ENCODE measurements at regions not wholly inside any gene's neighbourhood (a gene's known extent, or its start where the extent isn't known, plus 50 kb on each side); places are given as distances from the start of the nearest gene placed in this dataset.

DNA sequence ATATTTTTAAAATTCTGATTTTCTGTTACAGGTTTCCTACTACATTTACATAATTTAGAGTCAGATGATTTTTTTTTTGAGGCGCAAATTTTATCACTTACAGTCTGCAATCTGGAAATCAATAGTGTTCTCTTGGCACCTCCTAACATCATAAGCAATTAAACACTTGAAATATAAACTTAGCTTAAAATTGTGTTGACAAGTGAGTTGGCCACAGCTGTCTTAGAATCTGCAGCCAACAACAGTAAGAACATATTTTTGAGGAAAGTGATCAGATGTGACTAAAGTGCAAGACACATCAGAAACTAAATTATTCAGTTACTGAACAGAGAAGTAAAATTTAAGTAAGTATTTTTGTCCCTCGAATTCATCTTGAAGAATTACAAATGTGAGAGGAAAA, 726.7 kb upstream of the LRATD1 start:
- no peaks in the 10 kb centered on the region for H3K4me1 Mint-ChIP-seq (ENCODE audit: low read depth)

DNA sequence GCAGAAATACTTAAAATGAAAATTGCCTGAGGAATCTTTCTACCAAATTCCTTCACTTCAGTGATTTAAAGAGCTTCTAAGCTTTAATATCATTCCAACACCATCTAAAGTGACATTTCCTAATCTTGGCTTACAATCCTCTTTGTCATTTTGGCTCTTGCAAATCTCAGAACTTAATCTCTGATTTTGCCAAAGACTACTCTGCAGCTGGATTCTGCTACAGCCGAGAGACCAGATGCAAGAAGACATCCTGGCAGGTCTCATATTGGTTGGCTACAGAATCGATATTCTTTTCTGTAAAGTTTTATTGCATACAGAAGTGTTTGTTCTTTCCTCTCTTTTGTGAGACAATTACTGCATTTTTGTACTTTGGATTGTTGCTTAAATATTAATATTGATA, 716.5 kb upstream of the LRATD1 start:
- intact Hi-C loops (cut with micrococcal nuclease), result no loop called here
- Mint-ChIP-seq H3K27ac (no peak overlapping the region), H3K4me3 (ENCODE audit: low read depth) (no peak overlapping the region), H3K27me3 (ENCODE audit: low read depth) (no peaks in the 10 kb centered on the region), H3K36me3 (ENCODE audit: low read depth) (no peaks in the 10 kb centered on the region), H3K9me3 (peaks cover 17% of the 10 kb centered on the region), H3K4me1 (ENCODE audit: low read depth) (no peaks in the 10 kb centered on the region)
- no peak for DNase-seq (ENCODE audit: low spot score)

More for the DNA sequence above, 726.7 kb upstream of the LRATD1 start:
- Mint-ChIP-seq H3K36me3 (ENCODE audit: low read depth) (no peaks in the 10 kb centered on the region), H3K27me3 (ENCODE audit: low read depth) (no peaks in the 10 kb centered on the region), H3K4me3 (ENCODE audit: low read depth) (no peak overlapping the region), H3K9me3 (peaks cover 3% of the 10 kb centered on the region), H3K27ac (no peak overlapping the region)
- DNase-seq (ENCODE audit: low spot score), result no peak
- intact Hi-C loops (cut with micrococcal nuclease), result no loop called here

DNA sequence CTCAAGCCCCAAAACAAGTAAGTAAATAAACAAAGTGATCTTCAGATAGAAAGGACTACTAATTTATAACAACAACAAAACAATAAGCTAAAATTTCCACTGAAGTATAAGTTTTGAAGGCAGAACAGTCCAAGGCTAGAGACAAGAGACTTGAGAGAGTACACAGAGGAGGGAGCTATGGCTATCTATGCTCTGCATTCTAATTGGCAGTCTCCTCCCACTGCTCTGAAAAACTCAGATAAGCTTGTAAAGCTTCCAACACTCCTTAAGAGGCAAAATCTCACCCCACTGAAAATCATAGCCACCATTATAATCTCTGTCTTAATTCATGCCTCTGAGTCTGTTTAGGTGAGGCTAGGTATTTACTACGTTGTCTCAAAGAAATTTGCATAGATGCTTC, 714.6 kb upstream of the LRATD1 start:
- H3K36me3 Mint-ChIP-seq (ENCODE audit: low read depth), result no peaks in the 10 kb centered on the region
- H3K9me3 Mint-ChIP-seq, result peaks cover 21% of the 10 kb centered on the region
- DNase-seq (ENCODE audit: low spot score), result no peak
- no peak overlapping the region for H3K4me3 Mint-ChIP-seq (ENCODE audit: low read depth)
- no peaks in the 10 kb centered on the region for H3K4me1 Mint-ChIP-seq (ENCODE audit: low read depth)
- intact Hi-C loops (cut with micrococcal nuclease), result no loop called here
- no peaks in the 10 kb centered on the region for H3K27me3 Mint-ChIP-seq (ENCODE audit: low read depth)
- no peak overlapping the region for H3K27ac Mint-ChIP-seq

- intact Hi-C loops (cut with micrococcal nuclease), result no loop called here
- Mint-ChIP-seq H3K9me3 (peaks cover 33% of the 10 kb centered on the region), H3K27ac (no peak overlapping the region), H3K4me3 (ENCODE audit: low read depth) (no peak overlapping the region), H3K36me3 (ENCODE audit: low read depth) (no peaks in the 10 kb centered on the region), H3K27me3 (ENCODE audit: low read depth) (no peaks in the 10 kb centered on the region), H3K4me1 (ENCODE audit: low read depth) (no peaks in the 10 kb centered on the region)
- DNase-seq (ENCODE audit: low spot score), result no peak
These were observed 712.5 kb upstream of the LRATD1 start for GRCh38 chr2:13919981-13920382.

DNA sequence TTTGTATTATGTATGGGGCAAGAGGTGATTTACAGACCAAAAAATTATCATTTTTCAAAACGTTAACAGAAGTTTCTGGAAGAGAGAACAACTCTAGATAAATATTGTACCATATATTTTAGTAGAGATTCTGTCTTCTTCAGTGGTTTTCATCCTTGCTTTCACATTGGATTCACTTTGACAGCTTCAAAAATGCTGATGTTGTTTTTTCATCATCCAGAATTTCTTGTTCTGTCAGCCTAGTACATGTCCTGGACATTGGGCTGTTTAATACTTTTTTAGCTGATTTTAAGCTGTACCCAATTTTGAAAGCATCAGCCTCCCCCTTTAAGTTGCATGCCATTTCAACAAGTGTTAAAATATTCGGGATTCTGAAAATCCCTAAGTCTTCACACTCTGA, 711.3 kb upstream of the LRATD1 start:
- H3K36me3 Mint-ChIP-seq (ENCODE audit: low read depth), result no peaks in the 10 kb centered on the region
- H3K27me3 Mint-ChIP-seq (ENCODE audit: low read depth), result no peaks in the 10 kb centered on the region
- no peaks in the 10 kb centered on the region for H3K4me1 Mint-ChIP-seq (ENCODE audit: low read depth)
- peaks cover 33% of the 10 kb centered on the region for H3K9me3 Mint-ChIP-seq
- intact Hi-C loops (cut with micrococcal nuclease), result no loop called here
- DNase-seq (ENCODE audit: low spot score), result no peak
- H3K27ac Mint-ChIP-seq, result no peak overlapping the region
- no peak overlapping the region for H3K4me3 Mint-ChIP-seq (ENCODE audit: low read depth)

DNA sequence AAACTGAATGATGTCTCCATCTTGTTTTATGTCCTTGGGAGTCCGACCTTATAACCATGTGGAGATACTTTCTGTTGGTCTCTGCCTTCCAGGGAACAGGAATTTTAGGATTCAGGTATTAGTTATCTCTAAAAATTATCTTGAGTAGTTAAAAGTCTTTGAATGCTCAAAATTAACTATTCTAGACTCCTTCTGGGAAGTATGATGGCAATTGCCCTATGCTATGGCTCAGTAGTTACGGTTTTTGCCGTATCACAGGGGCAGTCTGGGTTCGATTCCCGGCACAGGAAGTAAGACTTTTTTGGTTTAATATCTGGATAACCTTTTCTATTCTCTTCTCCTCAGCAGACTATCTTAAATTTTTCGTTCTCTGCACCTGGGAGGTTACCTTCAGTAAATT, 708.7 kb upstream of the LRATD1 start:
- Mint-ChIP-seq H3K27me3 (ENCODE audit: low read depth) (no peaks in the 10 kb centered on the region), H3K27ac (no peak overlapping the region), H3K36me3 (ENCODE audit: low read depth) (no peaks in the 10 kb centered on the region), H3K4me3 (ENCODE audit: low read depth) (no peak overlapping the region), H3K4me1 (ENCODE audit: low read depth) (no peaks in the 10 kb centered on the region), H3K9me3 (peaks cover 51% of the 10 kb centered on the region)
- intact Hi-C loops (cut with micrococcal nuclease), result no loop called here
- no peak for DNase-seq (ENCODE audit: low spot score)

- H3K27ac Mint-ChIP-seq, result no peak overlapping the region
These were observed 690.4 kb upstream of the LRATD1 start for GRCh38 chr2:13942111-13942510.

DNA sequence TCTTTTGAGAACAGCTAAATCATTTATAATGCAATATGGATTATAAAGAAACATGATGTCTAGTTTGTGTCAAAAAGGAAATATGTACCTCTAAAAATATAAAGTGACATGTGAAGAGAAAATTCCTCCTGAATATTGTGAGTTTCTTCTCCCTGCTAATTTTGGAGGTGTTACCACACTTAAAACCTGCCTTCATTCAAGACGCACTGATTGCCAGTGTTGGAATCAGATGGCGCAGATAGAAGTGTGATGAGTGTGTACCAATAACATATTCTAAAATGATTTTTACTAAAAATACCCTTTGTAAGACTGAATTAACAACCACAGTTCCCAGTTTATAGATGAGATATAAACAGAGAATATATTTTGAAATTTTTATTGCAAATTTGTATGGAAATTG, 681.8 kb upstream of the LRATD1 start:
- Mint-ChIP-seq H3K9me3 (peaks cover 16% of the 10 kb centered on the region), H3K27me3 (ENCODE audit: low read depth) (no peaks in the 10 kb centered on the region), H3K4me3 (ENCODE audit: low read depth) (no peak overlapping the region), H3K27ac (no peak overlapping the region), H3K36me3 (ENCODE audit: low read depth) (no peaks in the 10 kb centered on the region), H3K4me1 (ENCODE audit: low read depth) (no peaks in the 10 kb centered on the region)
- intact Hi-C loops (cut with micrococcal nuclease), result no loop called here
- DNase-seq (ENCODE audit: low spot score), result no peak

More at GRCh38 chr2:13942111-13942510, 690.4 kb upstream of the LRATD1 start:
- Mint-ChIP-seq H3K9me3 (peaks cover 16% of the 10 kb centered on the region), H3K36me3 (ENCODE audit: low read depth) (no peaks in the 10 kb centered on the region), H3K4me1 (ENCODE audit: low read depth) (no peaks in the 10 kb centered on the region), H3K4me3 (ENCODE audit: low read depth) (no peak overlapping the region), H3K27me3 (ENCODE audit: low read depth) (no peaks in the 10 kb centered on the region)
- DNase-seq (ENCODE audit: low spot score), result no peak
- intact Hi-C loops (cut with micrococcal nuclease), result no loop called here

DNA sequence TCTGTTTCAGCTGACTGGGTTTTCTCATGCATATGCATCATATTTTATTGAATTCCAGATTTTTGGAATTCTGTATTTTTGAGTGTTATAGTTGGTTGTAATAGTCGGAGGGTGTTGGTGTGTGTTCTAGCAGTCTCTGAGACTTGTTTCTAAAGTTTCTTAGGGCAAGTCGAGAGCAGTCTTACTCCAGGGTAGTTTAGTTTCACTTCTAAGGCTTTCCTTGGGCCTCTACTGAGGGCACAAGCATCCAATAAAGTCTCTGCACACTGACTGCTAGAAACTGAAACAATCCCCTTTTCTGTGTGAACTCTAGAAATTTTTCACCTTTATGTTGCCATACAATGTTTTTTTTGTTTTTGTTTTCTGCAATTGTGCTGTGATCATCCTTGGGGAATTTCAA, 663.7 kb upstream of the LRATD1 start:
- DNase-seq (ENCODE audit: low spot score), result no peak
- Mint-ChIP-seq H3K4me1 (ENCODE audit: low read depth) (no peaks in the 10 kb centered on the region), H3K27me3 (ENCODE audit: low read depth) (no peaks in the 10 kb centered on the region), H3K4me3 (ENCODE audit: low read depth) (no peak overlapping the region), H3K36me3 (ENCODE audit: low read depth) (no peaks in the 10 kb centered on the region), H3K9me3 (peaks cover 8% of the 10 kb centered on the region), H3K27ac (no peak overlapping the region)
- intact Hi-C loops (cut with micrococcal nuclease), result no loop called here

DNA sequence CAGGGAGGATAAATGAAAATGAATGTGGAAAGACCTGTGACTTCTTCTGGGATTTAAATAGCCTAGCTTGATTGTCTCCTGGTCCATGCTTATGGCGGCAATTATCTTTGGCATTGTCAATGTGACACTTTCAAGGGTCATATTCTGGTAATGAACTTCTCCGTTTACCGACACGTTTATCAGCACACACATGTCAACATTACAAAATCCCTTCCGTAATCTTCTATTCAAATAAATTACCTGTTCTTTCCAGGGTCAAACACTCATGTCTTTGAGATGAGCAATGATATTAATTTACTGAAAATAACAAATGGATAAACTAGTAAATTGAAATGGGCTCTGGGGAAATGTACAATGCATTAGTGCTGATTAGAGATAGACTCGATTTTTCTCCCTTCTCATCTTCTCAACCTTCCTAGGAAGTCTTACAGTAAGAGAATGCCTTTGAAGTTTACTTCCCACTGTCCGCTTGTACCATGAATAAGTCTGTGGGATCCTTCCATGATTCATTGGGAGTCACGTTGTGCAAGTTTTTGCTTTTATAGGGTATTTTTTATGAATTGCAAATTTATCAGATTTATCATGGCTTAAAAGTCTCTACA, 646.3 kb upstream of the LRATD1 start:
- Mint-ChIP-seq H3K4me1 (ENCODE audit: low read depth) (no peaks in the 10 kb centered on the region), H3K36me3 (ENCODE audit: low read depth) (no peaks in the 10 kb centered on the region), H3K4me3 (ENCODE audit: low read depth) (no peak overlapping the region), H3K27me3 (ENCODE audit: low read depth) (no peaks in the 10 kb centered on the region), H3K9me3 (peaks cover 44% of the 10 kb centered on the region), H3K27ac (no peak overlapping the region)
- DNase-seq (ENCODE audit: low spot score), result no peak
- intact Hi-C loops (cut with micrococcal nuclease), result no loop called here

DNA sequence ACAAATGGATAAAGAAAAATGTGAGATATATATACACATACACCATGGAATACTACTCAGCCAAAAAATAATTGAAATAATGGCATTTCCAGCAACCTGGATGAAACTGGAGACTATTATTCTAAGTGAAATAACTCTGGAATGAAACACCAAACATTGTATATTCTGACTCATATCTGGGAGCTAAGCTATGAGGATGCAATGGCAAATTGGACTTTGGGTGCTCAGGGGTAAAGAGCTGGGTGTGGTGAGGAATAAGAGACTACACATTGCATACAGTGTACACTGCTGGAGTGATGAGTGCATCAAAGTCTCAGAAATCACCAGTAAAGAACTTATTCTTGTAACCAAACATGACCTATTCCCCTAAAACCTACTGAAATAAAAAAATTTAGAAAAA, 636.0 kb upstream of the LRATD1 start:
- peaks cover 42% of the 10 kb centered on the region for H3K9me3 Mint-ChIP-seq
- intact Hi-C loops (cut with micrococcal nuclease), result no loop called here
- no peak overlapping the region for H3K4me3 Mint-ChIP-seq (ENCODE audit: low read depth)
- H3K27ac Mint-ChIP-seq, result no peak overlapping the region
- no peaks in the 10 kb centered on the region for H3K27me3 Mint-ChIP-seq (ENCODE audit: low read depth)
- H3K4me1 Mint-ChIP-seq (ENCODE audit: low read depth), result no peaks in the 10 kb centered on the region
- no peak for DNase-seq (ENCODE audit: low spot score)
- no peaks in the 10 kb centered on the region for H3K36me3 Mint-ChIP-seq (ENCODE audit: low read depth)

DNA sequence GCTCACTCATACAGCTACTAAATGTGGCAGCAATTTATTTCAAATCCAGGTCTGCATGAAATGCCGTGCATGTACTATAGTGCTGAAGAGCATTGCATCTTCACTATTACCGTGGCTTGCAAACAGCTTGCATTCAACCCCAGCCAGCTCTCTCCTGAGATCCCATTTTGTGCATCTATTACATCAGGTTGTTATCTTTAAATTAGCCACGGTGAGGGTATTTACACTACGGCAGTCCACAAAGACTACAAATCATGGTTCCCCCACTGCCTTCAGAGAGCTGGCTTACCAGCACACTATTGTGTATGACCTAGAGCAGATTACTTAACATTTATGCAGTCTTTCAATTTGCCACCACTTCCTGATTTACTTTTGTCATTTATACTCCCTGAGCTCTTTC, 621.3 kb upstream of the LRATD1 start:
- H3K9me3 Mint-ChIP-seq, result peaks cover 17% of the 10 kb centered on the region

DNA sequence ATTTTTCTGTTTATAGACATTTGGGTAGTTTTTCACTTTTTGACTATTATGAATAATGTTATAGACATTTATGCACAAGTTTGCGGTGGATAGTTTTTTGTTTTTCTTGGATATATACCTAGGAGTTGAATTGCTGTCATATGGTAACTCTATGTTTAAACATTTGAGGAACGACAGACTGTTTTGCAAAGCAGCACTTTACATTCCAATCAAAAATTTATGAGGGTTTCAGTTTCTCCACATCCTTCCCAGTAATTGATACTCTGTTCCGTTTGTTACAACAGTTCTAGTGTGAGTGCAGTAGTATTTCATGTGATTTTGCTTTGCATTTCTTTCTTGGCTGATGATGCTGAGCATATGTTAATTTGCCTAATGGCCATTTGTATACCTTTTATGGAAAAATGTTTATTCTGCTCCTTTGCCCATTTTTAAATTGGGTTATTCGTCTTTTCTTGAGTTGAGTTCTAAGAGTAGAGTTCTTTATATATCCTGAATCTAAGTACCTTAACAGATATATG, 617.3 kb upstream of the LRATD1 start:
- no peak overlapping the region for H3K4me3 Mint-ChIP-seq (ENCODE audit: low read depth)
- peaks cover 19% of the 10 kb centered on the region for H3K9me3 Mint-ChIP-seq
- DNase-seq (ENCODE audit: low spot score), result no peak
- no peaks in the 10 kb centered on the region for H3K27me3 Mint-ChIP-seq (ENCODE audit: low read depth)
- intact Hi-C loops (cut with micrococcal nuclease), result no loop called here
- no peak overlapping the region for H3K27ac Mint-ChIP-seq
- no peaks in the 10 kb centered on the region for H3K36me3 Mint-ChIP-seq (ENCODE audit: low read depth)
- no peaks in the 10 kb centered on the region for H3K4me1 Mint-ChIP-seq (ENCODE audit: low read depth)

More for the DNA sequence above, 621.3 kb upstream of the LRATD1 start:
- no peak for DNase-seq (ENCODE audit: low spot score)
- H3K36me3 Mint-ChIP-seq (ENCODE audit: low read depth), result no peaks in the 10 kb centered on the region
- H3K27ac Mint-ChIP-seq, result no peak overlapping the region
- H3K4me3 Mint-ChIP-seq (ENCODE audit: low read depth), result no peak overlapping the region
- no peaks in the 10 kb centered on the region for H3K27me3 Mint-ChIP-seq (ENCODE audit: low read depth)
- intact Hi-C loops (cut with micrococcal nuclease), result no loop called here
- no peaks in the 10 kb centered on the region for H3K4me1 Mint-ChIP-seq (ENCODE audit: low read depth)
